ENCODE measurements at regions not wholly inside any gene's neighbourhood (a gene's known extent, or its start where the extent isn't known, plus 50 kb on each side); places are given as distances from the start of the nearest gene placed in this dataset.
A peak's percentile ranks its signal among the peaks of the same experiment; 100 is the strongest.

GRCh38 chr15:94164971-94165370 is 66.4 kb upstream of the MCTP2 start:
- Histone ChIP-seq H3K4me3 (no peak overlapping the region), H3K36me3 (no peaks in the 10 kb centered on the region), H3K27ac (no peak overlapping the region), H3K4me1 (no peaks in the 10 kb centered on the region), H3K9me3 (no peaks in the 10 kb centered on the region), H3K27me3 (peaks cover 0 to 8% (median 0%) of the 10 kb centered on the region in 9 donors)
- TF ChIP-seq CTCF (IDR thresholded peaks at IDR 0.05), result no peak
- TF ChIP-seq POLR2A (IDR thresholded peaks at IDR 0.05), result no peak
- 77 to 80% (median 79%) methylated on average over 3 of the region's 3 CpGs for whole genome bisulfite sequencing, 4 donors
- no peak for DNase-seq
- no peak for ATAC-seq
- intact Hi-C loops (cut with DNase I), result loop anchor here in 9 of 10 donors (1.0 to 5.0 kb wide), 3 partner anchors 157 to 160 kb away; no protein-coding TSS in a partner anchor

GRCh38 chr15:94164202-94164807 is 67.1 kb upstream of the MCTP2 start:
- ATAC-seq (peak in 1 of 4 donors; percentile 55), DNase-seq (peak in 4 of 5 donors; percentile 29 to 43 (median 37))
- Histone ChIP-seq H3K36me3 (no peaks in the 10 kb centered on the region), H3K4me3 (no peak overlapping the region), H3K4me1 (no peaks in the 10 kb centered on the region), H3K27me3 (peaks cover 0 to 8% (median 0%) of the 10 kb centered on the region in 9 donors), H3K27ac (no peak overlapping the region), H3K9me3 (no peaks in the 10 kb centered on the region)
- intact Hi-C loops (cut with DNase I), result loop anchor here in 8 of 10 donors (1.0 to 2.0 kb wide), 2 partner anchors 160 kb away; no protein-coding TSS in a partner anchor
- TF ChIP-seq CTCF (IDR thresholded peaks at IDR 0.05) (peak; percentile 59 to 88 (median 74)), POLR2A (IDR thresholded peaks at IDR 0.05) (no peak)
- 35 to 37% (median 36%) methylated on average over 10 of the region's 10 CpGs for WGBS, 4 donors

GRCh38 chr15:94162939-94163338 is 68.4 kb upstream of the MCTP2 start:
- H3K4me3 ChIP-seq, result no peak overlapping the region
- no peaks in the 10 kb centered on the region for H3K9me3 ChIP-seq
- DNase-seq (no peak), ATAC-seq (no peak)
- intact Hi-C loops (cut with DNase I), result loop anchor here in 1 of 10 donors (2.0 kb wide), 1 partner anchor 162 kb away; no protein-coding TSS in a partner anchor
- TF ChIP-seq CTCF (IDR thresholded peaks at IDR 0.05) (no peak), POLR2A (IDR thresholded peaks at IDR 0.05) (no peak)
- WGBS, 4 donors, result 85 to 88% (median 87%) methylated on average over 5 of the region's 5 CpGs
- H3K36me3 ChIP-seq, result no peaks in the 10 kb centered on the region
- H3K27ac ChIP-seq, result no peak overlapping the region
- no peaks in the 10 kb centered on the region for H3K4me1 ChIP-seq
- H3K27me3 ChIP-seq, result peaks cover 0 to 8% (median 0%) of the 10 kb centered on the region in 9 donors

- H3K4me3 ChIP-seq, result no peak overlapping the region
- H3K36me3 ChIP-seq, result no peaks in the 10 kb centered on the region
- H3K27me3 ChIP-seq, result no peaks in the 10 kb centered on the region
- intact Hi-C loops (cut with DNase I), result no loop called here
- TF ChIP-seq POLR2A (IDR thresholded peaks at IDR 0.05) (no peak), CTCF (IDR thresholded peaks at IDR 0.05) (peak in 2 of 12 donors; percentile 9 to 12)
- no peak overlapping the region for H3K27ac ChIP-seq
- no peaks in the 10 kb centered on the region for H3K9me3 ChIP-seq
- H3K4me1 ChIP-seq, result no peaks in the 10 kb centered on the region
- WGBS, 4 donors, result 79 to 82% (median 81%) methylated on average over 3 of the region's 3 CpGs
- DNase-seq (no peak), ATAC-seq (no peak)
These were observed 77.1 kb upstream of the MCTP2 start for GRCh38 chr15:94154255-94154654.
